HG03060 (cell line): ENCODE measurements at regions not wholly inside any gene's neighbourhood (a gene's known extent, or its start where the extent isn't known, plus 50 kb on each side); places are given as distances from the start of the nearest gene placed in this dataset.
"Not testable (repeated sequence)": the region's sequence is repeated elsewhere in the genome, so short reads cannot be mapped to it uniquely, and the experiment has no call there.

Source experiments
- ATAC-seq: cut with Tn5 transposase; IDR thresholded peaks from one replicate; pipeline ENCODE4 v1.9.1; 2021; ENCODE audit warnings: low read depth, moderate number of reproducible peaks; ENCODE audit not compliant: unreplicated experiment

- no peak for ATAC-seq
Measured at GRCh38 chr3:18195836-18196235, 229.3 kb downstream of the SATB1 start.

GRCh38 chr3:18194431-18194830 lies 230.7 kb downstream of the SATB1 start:
- peak; percentile 69 for ATAC-seq

DNA sequence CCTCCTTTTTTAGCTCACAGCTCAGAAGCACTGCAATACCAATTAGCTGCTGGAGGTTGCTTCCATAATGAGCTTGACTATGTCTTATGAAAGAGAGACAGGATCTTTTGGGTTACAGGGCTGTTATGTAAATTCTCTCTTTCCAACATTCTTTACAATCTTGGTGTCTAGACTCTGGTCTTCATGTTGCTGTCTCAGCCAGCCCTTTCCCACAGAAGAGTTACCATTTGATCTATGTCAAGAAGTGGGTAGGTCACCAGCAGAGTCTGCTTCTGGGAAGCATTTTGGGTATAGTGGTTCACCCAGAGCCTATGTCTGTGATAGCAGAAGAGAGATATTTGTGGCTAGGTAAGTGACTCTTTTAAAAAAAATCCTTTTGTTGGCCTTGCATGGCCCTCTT lies 234.5 kb downstream of the SATB1 start:
- ATAC-seq, result no peak

GRCh38 chr3:18189282-18190050 lies 235.7 kb downstream of the SATB1 start:
- ATAC-seq, result no peak

- ATAC-seq, result no peak
Measured at GRCh38 chr3:18188491-18188890, 236.6 kb downstream of the SATB1 start.

- ATAC-seq, result no peak
Measured at GRCh38 chr3:18185624-18186023, 239.5 kb downstream of the SATB1 start.

GRCh38 chr3:18182923-18183322 lies 242.2 kb downstream of the SATB1 start:
- ATAC-seq, result not testable (repeated sequence)

DNA sequence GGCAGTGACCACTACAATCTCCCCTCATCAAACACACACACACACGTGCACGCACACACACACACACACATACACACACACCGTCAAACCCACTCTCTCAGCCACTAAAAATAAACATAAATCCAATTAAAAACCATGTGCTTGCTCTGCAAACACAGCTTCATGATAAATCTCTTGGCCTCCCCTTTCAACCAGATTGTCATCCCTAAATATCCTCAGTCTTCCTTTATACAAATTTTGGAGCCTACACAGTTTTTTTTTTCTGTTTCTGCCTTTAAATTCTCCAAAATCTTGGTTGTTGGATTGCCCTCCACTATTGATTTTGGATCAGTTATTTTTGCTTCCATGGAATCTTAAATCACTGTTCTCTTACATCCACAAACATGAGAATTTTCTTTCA lies 245.6 kb downstream of the SATB1 start:
- ATAC-seq, result no peak

DNA sequence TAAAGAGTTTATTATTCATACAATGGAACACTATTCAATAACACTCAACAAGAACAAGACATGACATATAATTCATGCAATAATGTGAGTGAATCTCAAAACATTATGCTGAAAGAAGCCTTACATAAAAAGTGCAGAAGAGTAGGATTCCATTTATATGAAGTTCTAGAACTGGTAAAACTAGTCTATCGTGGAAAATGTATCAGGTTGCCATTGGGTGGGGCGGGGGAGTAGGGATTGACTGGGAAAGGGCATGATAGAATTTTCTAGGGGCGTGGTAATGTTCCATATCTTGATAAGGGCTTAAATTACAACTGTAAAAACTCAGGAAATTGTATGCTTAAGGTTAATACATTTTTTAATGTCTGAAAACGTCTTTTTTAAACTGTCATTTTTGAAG lies 247.9 kb downstream of the SATB1 start:
- no peak for ATAC-seq

GRCh38 chr3:18173891-18174290 lies 251.2 kb downstream of the SATB1 start:
- not testable (repeated sequence) for ATAC-seq

DNA sequence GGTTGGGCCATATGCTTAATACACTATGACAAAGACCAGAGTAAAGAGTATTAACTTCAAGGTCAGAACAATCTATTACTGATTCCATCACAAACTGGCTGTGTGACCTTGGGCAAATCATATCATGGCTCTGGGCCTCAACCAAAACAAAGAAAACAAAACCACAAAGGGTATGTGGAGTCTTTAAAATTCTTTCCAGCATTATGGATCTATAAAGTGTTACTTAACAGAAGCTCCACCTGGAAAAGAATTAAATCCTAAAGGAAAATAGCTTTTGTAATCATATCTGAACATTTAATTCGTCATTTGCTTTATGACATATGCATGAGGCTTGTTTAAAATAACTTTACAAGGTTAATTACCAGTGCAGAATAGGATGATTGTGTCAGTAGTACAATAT lies 265.5 kb downstream of the SATB1 start:
- no peak for ATAC-seq

- ATAC-seq, result no peak
Measured at GRCh38 chr3:18153571-18154173, 271.5 kb downstream of the SATB1 start.

- ATAC-seq, result no peak
Measured at GRCh38 chr3:18151199-18151598, 273.9 kb downstream of the SATB1 start.

GRCh38 chr3:18149935-18150334 lies 275.2 kb downstream of the SATB1 start:
- ATAC-seq, result no peak

GRCh38 chr3:18149386-18149785 lies 275.8 kb downstream of the SATB1 start:
- no peak for ATAC-seq

- no peak for ATAC-seq
Measured at GRCh38 chr3:18144571-18144970, 280.6 kb downstream of the SATB1 start.

DNA sequence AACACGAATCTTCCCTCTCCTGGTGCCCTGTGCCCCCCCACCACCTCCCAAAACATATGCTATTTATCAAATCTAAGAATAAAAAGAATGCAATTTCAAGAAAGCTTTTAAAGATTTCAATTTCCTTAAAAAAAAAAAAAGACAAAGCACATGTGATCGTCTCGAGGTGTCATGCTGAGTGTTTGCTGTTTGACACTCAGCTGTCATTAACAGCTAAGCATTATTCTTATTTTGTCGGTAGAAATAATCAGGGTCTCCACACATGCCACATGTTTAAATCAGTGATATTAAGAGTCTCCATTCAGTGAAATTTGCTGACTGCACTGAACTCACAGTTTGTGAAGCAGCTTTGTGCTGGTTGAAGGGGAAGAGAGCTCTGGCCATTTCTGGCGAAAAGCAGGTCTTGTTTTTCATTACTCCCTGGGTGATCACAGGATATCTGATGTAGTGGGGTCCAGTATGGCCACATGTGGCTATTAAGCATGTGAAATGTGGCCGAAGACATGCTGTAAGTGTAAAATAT lies 281.8 kb downstream of the SATB1 start:
- no peak for ATAC-seq

DNA sequence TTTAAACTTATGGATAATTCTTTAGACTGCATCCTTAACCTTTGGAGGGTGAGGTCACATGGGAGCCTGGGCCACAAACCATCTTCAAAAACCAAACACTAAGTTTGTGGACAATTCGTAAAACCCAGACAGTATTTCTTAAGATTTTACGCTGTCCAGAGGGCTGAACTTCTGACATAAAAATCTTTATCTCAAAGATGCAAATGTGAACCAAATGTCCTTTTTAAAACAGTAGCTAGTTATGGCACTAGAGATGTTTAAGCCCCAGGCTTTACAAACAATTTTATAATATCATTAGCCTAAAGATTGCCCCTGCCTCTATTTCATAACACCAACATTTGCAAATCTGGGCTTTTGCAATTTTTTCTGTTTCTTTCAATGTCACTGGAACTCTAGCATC lies 287.2 kb downstream of the SATB1 start:
- no peak for ATAC-seq

GRCh38 chr3:18135060-18135814 lies 289.9 kb downstream of the SATB1 start:
- no peak for ATAC-seq

- ATAC-seq, result no peak
Measured at GRCh38 chr3:18134386-18135059, 290.6 kb downstream of the SATB1 start.

GRCh38 chr3:18132991-18133390 lies 292.1 kb downstream of the SATB1 start:
- no peak for ATAC-seq
